K562 (cell line): ENCODE measurements at regions not wholly inside any gene's neighbourhood (a gene's known extent, or its start where the extent isn't known, plus 50 kb on each side); places are given as distances from the start of the nearest gene placed in this dataset.

Experiments used
- AFF1 ChIP-seq, 2 experiments: fragments of 450-650 bp; IDR thresholded peaks; 2 replicates each; pipeline ENCODE4 v1.6.1; 2018; ENCODE audit warnings: mild to moderate bottlenecking in 2 of 2, low read depth in 1 of 2; ENCODE audit not compliant: partially characterized antibody in 2 of 2
- CREM ChIP-seq: IDR thresholded peaks from 2 replicates; pipeline ENCODE4 v1.6.1; 2014; ENCODE audit warnings: antibody characterized with exemption, low read depth
- DMBX1 ChIP-seq: fragments of 250-450 bp; sonication (Bioruptor Pico); IDR thresholded peaks from 2 replicates; pipeline ENCODE4 v1.8.0; 2022; ENCODE audit warnings: inconsistent platforms, mild to moderate bottlenecking, moderate library complexity, borderline replicate concordance
- NCOA2 ChIP-seq, 2 experiments: fragments of 450-650 bp; IDR thresholded peaks; 2 replicates each; pipeline ENCODE4 v1.6.1; 2018; ENCODE audit warnings: mild to moderate bottlenecking in 2 of 2, moderate library complexity in 1 of 2; ENCODE audit not compliant: partially characterized antibody in 2 of 2
- POLR2H ChIP-seq: IDR thresholded peaks from 2 replicates; pipeline ENCODE4 v1.6.1; 2016; ENCODE audit warnings: missing genetic modification characterization, low read depth, mild to moderate bottlenecking, control low read depth, missing compliant biosample characterization, moderate library complexity
- SNAPC5 ChIP-seq: fragments of 250-450 bp; sonication (Bioruptor Pico); IDR thresholded peaks from 2 replicates; pipeline ENCODE4 v1.8.0; 2021; ENCODE audit warnings: moderate library complexity, mild to moderate bottlenecking, inconsistent platforms
- TRIM24 ChIP-seq, 2 experiments: fragments of 450-650 bp; IDR thresholded peaks; 2 replicates each; pipeline ENCODE4 v1.6.1; 2016
- ZNF280A ChIP-seq: fragments of 450-650 bp; IDR thresholded peaks from 2 replicates; pipeline ENCODE4 v1.6.1; 2018; ENCODE audit warnings: mild to moderate bottlenecking, low read depth; ENCODE audit not compliant: partially characterized antibody
- ZNF318 ChIP-seq, 2 experiments: fragments of 450-650 bp; IDR thresholded peaks; 2 replicates each; pipeline ENCODE4 v1.6.1; 2016; ENCODE audit warnings: mild to moderate bottlenecking in 2 of 2, borderline replicate concordance in 1 of 2, low read depth in 1 of 2, moderate library complexity in 1 of 2
- ZNF766 ChIP-seq: fragments of 200-800 bp; sonication (Bioruptor generic); conservative IDR thresholded peaks from 2 replicates; pipeline ENCODE4 v1.6.1; 2016; ENCODE audit warnings: missing genetic modification characterization, missing compliant biosample characterization
- ZNF79 ChIP-seq: fragments of 250-450 bp; sonication (Bioruptor Pico); IDR thresholded peaks from 2 replicates; pipeline ENCODE4 v1.4.0; 2020; ENCODE audit warnings: low read depth, mild to moderate bottlenecking, moderate library complexity

GRCh38 chr3:72163809-72164634 is 379.1 kb upstream of the PROK2 start (continued):
- TF ChIP-seq ZNF280A (no peak), NCOA2 (IDR thresholded peaks at IDR 0.05; ENCODE audit: partially characterized antibody in 2 of 2) (no peak), ZNF766 (CRISPR knock-in tag) (peak; percentile 68; the same call in 1 of the 2 replicates), POLR2H (tag) (peak; percentile 41; the same call in 1 of the 2 replicates), AFF1 (IDR thresholded peaks at IDR 0.05; ENCODE audit: low read depth in 1 of 2, partially characterized antibody in 2 of 2) (peak in 1 of 2 experiments; percentile 49), ZNF79 (CRISPR knock-in tag) (peak; percentile 43; the same call in 1 of the 2 replicates), DMBX1 (peak; percentile 90), CREM (peak; percentile 66), SNAPC5 (CRISPR knock-in tag) (no peak), TRIM24 (IDR thresholded peaks at IDR 0.05) (peak; percentile 89 to 90), ZNF318 (IDR thresholded peaks at IDR 0.05; ENCODE audit: borderline replicate concordance in 1 of 2, low read depth in 1 of 2) (peak in 1 of 2 experiments; percentile 72; a peak in 1 of 4 replicates)
